ENCODE measurements at regions not wholly inside any gene's neighbourhood (a gene's known extent, or its start where the extent isn't known, plus 50 kb on each side); places are given as distances from the start of the nearest gene placed in this dataset.

DNA sequence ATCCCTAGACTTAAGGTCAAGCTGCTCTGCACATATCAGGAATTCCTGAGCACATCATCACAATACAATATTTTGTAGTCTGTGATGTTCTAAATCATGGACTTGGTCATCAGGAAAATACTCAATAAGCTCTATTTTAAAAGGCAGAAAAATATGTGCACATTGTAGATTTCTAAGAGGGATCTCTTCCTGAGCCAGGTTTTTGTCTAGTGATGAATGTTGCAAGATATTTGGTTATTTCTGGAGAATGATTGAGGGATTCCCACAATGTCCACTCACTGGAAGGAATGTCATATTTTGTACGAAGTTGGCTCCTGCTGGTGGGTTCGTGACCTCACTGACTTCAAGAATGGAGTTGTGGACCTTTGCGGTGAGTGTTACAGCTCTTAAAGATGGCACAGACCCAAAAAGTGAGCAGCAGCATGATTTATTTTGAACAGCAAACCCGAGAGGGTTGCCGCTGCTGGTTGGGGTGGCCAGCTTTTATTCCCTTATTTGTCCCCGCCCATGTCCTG lies 300.9 kb upstream of the DCN start:
- Mint-ChIP-seq H3K36me3 (ENCODE audit: insufficient read depth, unreplicated experiment) (no peaks in the 10 kb centered on the region), H3K4me1 (ENCODE audit: insufficient read depth, unreplicated experiment) (no peaks in the 10 kb centered on the region), H3K9me3 (ENCODE audit: unreplicated experiment) (no peaks in the 10 kb centered on the region), H3K4me3 (ENCODE audit: unreplicated experiment) (no peak overlapping the region), H3K27me3 (ENCODE audit: insufficient read depth, unreplicated experiment) (no peaks in the 10 kb centered on the region), H3K27ac (ENCODE audit: low read depth, unreplicated experiment) (no peak overlapping the region)
- no TSS peak for BruUV-seq (replicated peaks)
- TF ChIP-seq, protein P1, sequence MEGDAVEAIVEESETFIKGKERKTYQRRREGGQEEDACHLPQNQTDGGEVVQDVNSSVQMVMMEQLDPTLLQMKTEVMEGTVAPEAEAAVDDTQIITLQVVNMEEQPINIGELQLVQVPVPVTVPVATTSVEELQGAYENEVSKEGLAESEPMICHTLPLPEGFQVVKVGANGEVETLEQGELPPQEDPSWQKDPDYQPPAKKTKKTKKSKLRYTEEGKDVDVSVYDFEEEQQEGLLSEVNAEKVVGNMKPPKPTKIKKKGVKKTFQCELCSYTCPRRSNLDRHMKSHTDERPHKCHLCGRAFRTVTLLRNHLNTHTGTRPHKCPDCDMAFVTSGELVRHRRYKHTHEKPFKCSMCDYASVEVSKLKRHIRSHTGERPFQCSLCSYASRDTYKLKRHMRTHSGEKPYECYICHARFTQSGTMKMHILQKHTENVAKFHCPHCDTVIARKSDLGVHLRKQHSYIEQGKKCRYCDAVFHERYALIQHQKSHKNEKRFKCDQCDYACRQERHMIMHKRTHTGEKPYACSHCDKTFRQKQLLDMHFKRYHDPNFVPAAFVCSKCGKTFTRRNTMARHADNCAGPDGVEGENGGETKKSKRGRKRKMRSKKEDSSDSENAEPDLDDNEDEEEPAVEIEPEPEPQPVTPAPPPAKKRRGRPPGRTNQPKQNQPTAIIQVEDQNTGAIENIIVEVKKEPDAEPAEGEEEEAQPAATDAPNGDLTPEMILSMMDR (IDR thresholded peaks at IDR 0.05; ENCODE audit: unreplicated experiment) = no peak
- POLR2A ChIA-PET = interaction anchor here (1.1 kb wide), 1 partner anchor 11 kb away, joined by 3 read pairs; no protein-coding TSS in a partner anchor
- CTCF ChIA-PET = interaction anchor here (0.6 to 0.7 kb wide), 2 partner anchors 28 to 591 kb away, joined by 3 to 4 read pairs; no protein-coding TSS in a partner anchor
- DNase-seq (ENCODE audit: unreplicated experiment) = no peak
- intact Hi-C loops (cut with micrococcal nuclease) = no loop called here

DNA sequence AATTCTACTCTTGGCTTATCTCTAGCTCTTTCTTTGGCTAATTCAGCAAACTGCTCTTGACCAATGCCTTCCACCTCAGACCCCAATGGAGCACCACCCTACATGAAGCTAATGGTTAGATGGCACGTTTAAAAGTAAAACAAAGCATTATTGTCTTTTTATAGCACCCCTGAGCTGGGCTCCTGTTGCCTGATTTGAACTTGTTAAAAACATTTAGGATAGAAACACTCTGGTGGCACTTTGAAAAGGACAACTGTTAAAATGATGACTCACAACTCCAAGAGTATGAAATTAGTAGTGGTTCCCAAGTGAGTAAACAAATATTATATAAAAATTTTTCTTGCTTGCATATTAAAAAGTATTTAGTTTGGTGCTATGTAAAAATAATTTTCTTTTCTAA lies 299.6 kb upstream of the DCN start:
- CTCF ChIA-PET = interaction anchor here (0.6 kb wide), 1 partner anchor 372 kb away, joined by 3 read pairs; no protein-coding TSS in a partner anchor
- Mint-ChIP-seq H3K36me3 (ENCODE audit: insufficient read depth, unreplicated experiment) (no peaks in the 10 kb centered on the region), H3K4me1 (ENCODE audit: insufficient read depth, unreplicated experiment) (no peaks in the 10 kb centered on the region), H3K9me3 (ENCODE audit: unreplicated experiment) (no peaks in the 10 kb centered on the region), H3K4me3 (ENCODE audit: unreplicated experiment) (no peak overlapping the region), H3K27ac (ENCODE audit: low read depth, unreplicated experiment) (no peak overlapping the region), H3K27me3 (ENCODE audit: insufficient read depth, unreplicated experiment) (no peaks in the 10 kb centered on the region)
- no TSS peak for BruUV-seq (replicated peaks)
- intact Hi-C loops (cut with micrococcal nuclease) = no loop called here
- POLR2A ChIA-PET = interaction anchor here (0.6 kb wide), 1 partner anchor 473 kb away, joined by 4 read pairs; no protein-coding TSS in a partner anchor
- DNase-seq (ENCODE audit: unreplicated experiment) = no peak
- TF ChIP-seq, protein P1 (IDR thresholded peaks at IDR 0.05; ENCODE audit: unreplicated experiment) = no peak

DNA sequence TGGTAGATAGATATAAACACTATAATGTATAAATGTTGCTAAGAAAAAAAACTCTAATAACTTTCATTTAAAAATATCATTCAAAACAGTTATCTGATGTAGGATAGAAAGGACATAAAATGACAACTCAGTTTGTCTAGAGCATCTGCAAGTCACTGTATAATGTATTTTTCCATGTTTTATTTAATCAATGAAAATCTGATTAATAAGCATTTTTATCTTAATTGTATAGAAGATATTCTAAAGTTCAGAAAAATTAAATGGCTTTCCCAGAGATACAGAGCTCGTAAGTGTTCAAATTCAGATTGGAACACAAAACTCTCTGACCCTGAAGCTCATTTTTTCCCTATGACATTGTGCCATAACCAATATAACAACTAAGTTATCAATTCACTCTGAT lies 295.9 kb upstream of the DCN start:
- no TSS peak for BruUV-seq (replicated peaks)
- POLR2A ChIA-PET = interaction anchor here (0.9 kb wide), 1 partner anchor 23 kb away, joined by 3 read pairs; no protein-coding TSS in a partner anchor
- H3K4me3 Mint-ChIP-seq (ENCODE audit: unreplicated experiment) = no peak overlapping the region
- TF ChIP-seq, protein P1 (IDR thresholded peaks at IDR 0.05; ENCODE audit: unreplicated experiment) = no peak
- no peaks in the 10 kb centered on the region for H3K27me3 Mint-ChIP-seq (ENCODE audit: insufficient read depth, unreplicated experiment)
- H3K4me1 Mint-ChIP-seq (ENCODE audit: insufficient read depth, unreplicated experiment) = no peaks in the 10 kb centered on the region
- DNase-seq (ENCODE audit: unreplicated experiment) = no peak
- CTCF ChIA-PET = no interaction called here
- intact Hi-C loops (cut with micrococcal nuclease) = no loop called here
- no peak overlapping the region for H3K27ac Mint-ChIP-seq (ENCODE audit: low read depth, unreplicated experiment)
- H3K9me3 Mint-ChIP-seq (ENCODE audit: unreplicated experiment) = no peaks in the 10 kb centered on the region
- no peaks in the 10 kb centered on the region for H3K36me3 Mint-ChIP-seq (ENCODE audit: insufficient read depth, unreplicated experiment)

DNA sequence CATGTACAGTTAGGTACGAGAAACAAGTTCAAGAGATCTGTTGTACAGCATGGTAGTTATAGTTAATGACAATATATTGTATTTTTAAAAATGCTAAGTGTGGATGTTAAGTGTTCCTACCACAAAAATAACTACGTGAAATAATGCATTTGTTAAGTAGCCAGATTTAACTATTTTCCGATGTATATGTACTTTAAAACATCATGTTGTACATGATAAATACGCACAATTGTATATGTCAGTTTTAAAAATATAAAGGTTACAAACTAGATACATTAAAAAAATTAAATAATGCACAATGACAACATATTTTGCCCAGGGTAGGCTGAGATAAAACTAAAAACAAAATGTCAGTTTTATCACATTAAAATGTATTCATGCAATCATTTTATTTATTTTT lies 285.1 kb upstream of the DCN start:
- CTCF ChIA-PET = no interaction called here
- POLR2A ChIA-PET = no interaction called here
- BruUV-seq (replicated peaks) = no TSS peak

More for the DNA sequence above, 285.1 kb upstream of the DCN start:
- Mint-ChIP-seq H3K36me3 (ENCODE audit: insufficient read depth, unreplicated experiment) (no peaks in the 10 kb centered on the region), H3K27me3 (ENCODE audit: insufficient read depth, unreplicated experiment) (no peaks in the 10 kb centered on the region), H3K9me3 (ENCODE audit: unreplicated experiment) (no peaks in the 10 kb centered on the region), H3K4me3 (ENCODE audit: unreplicated experiment) (no peak overlapping the region), H3K4me1 (ENCODE audit: insufficient read depth, unreplicated experiment) (no peaks in the 10 kb centered on the region), H3K27ac (ENCODE audit: low read depth, unreplicated experiment) (no peak overlapping the region)
- intact Hi-C loops (cut with micrococcal nuclease) = no loop called here
- TF ChIP-seq, protein P1 (IDR thresholded peaks at IDR 0.05; ENCODE audit: unreplicated experiment) = no peak
- DNase-seq (ENCODE audit: unreplicated experiment) = no peak

Measured in MCF 10A (cell line).